Adrenal gland (tissue), 9 donors: ENCODE measurements at regions not wholly inside any gene's neighbourhood (a gene's known extent, or its start where the extent isn't known, plus 50 kb on each side); places are given as distances from the start of the nearest gene placed in this dataset.
A peak's percentile ranks its signal among the peaks of the same experiment; 100 is the strongest.

Experiments
- DNase-seq, 7 donors: peaks; one replicate each; pipeline ENCODE4 v3.0.0-alpha.2; 2019 to 2020
- H3K27ac ChIP-seq, 5 donors: fragments of 200-600 bp; sonication (generic) in 4 of 5; 1 replicate in 3 of 5; 2 replicates in 2 of 5; pipeline versions ENCODE4 v1.5.1 to v1.8.0; 2016 to 2020; ENCODE audit warnings: mild to moderate bottlenecking in 1 of 5
- H3K27me3 ChIP-seq: fragments of 200-600 bp; 2 replicates; pipeline ENCODE4 v1.8.0; 2021
- H3K36me3 ChIP-seq, 2 donors: fragments of 200-600 bp; replicated peaks in 1 of 2; 1 replicate in 1 of 2; 2 replicates in 1 of 2; pipeline versions ENCODE4 v1.5.1 to v1.8.0; 2018 to 2022
- H3K4me1 ChIP-seq, 2 donors: fragments of 200-600 bp; replicated peaks in 1 of 2; 1 replicate in 1 of 2; 2 replicates in 1 of 2; pipeline versions ENCODE4 v1.5.1 to v1.8.0; 2018 to 2021
- H3K4me3 ChIP-seq, 4 donors: fragments of 200-600 bp; sonication (generic) in 3 of 4; one replicate each; pipeline ENCODE4 v1.5.1; 2016 to 2018
- H3K9me3 ChIP-seq, 3 donors: fragments of 200-600 bp; sonication (generic) in 1 of 3; replicated peaks in 1 of 3; 1 replicate in 2 of 3; 2 replicates in 1 of 3; pipeline versions ENCODE4 v1.5.1 to v1.8.0; 2016 to 2021
- CTCF ChIP-seq, 6 experiments: fragments of 450-650 bp in 4 of 6; fragments of 200-600 bp in 2 of 6; sonication (generic) in 1 of 6; IDR thresholded peaks; 1 replicate in 5 of 6; 2 replicates in 1 of 6; pipeline versions ENCODE4 v1.5.1 to v1.8.0; 2016 to 2021; ENCODE audit warnings: antibody characterized with exemption in 6 of 6, mild to moderate bottlenecking in 2 of 6, moderate library complexity in 1 of 6
- POLR2A ChIP-seq, 2 donors: fragments of 450-650 bp; IDR thresholded peaks; one replicate each; pipeline ENCODE4 v1.6.1; 2017; ENCODE audit warnings: antibody characterized with exemption in 2 of 2, mild to moderate bottlenecking in 2 of 2, moderate library complexity in 1 of 2
- WGBS, 4 donors: extraction: QIAGEN DNeasy Blood & Tissue Kit in 2 of 4; methylation state at CpG; one replicate each; pipeline versions ENCODE4 v1.1.5 to v1.1.7; 2013 to 2017; 5-methylcytosine and 5-hydroxymethylcytosine counted together
- intact Hi-C, 2 donors: fragments of 100-400 bp; cut with DNase I; formaldehyde crosslinking; loops; one replicate each; pipeline versions ENCODE4 v1.14.1 to v1.15.0; 2022 to 2023
- donor health status: healthy with polysubstance abuse.
- donor health status: Bipolar disorder and iron deficiency.
- donor health status: DM: yes; HTN: yes; CAD: no.
- donor health status: DM: no; HTN: no; CAD: no.
- donor health status: DM: no; HTN: no; CAD: no.

GRCh38 chr7:69398986-69399385, 199.3 kb upstream of the AUTS2 start:
- intact Hi-C loops: no loop called here
- Histone ChIP-seq H3K36me3 (no peaks in the 10 kb centered on the region), H3K9me3 (no peaks in the 10 kb centered on the region), H3K4me3 (no peak overlapping the region), H3K27ac (no peak overlapping the region), H3K27me3 (no peaks in the 10 kb centered on the region), H3K4me1 (no peaks in the 10 kb centered on the region)
- 76 to 86% (median 85%) methylated on average over 4 of the region's 4 CpGs for WGBS, 4 donors
- DNase-seq: no peak
- TF ChIP-seq CTCF (IDR thresholded peaks at IDR 0.05) (no peak), POLR2A (IDR thresholded peaks at IDR 0.05) (no peak)

GRCh38 chr7:69399401-69399800, 198.9 kb upstream of the AUTS2 start:
- intact Hi-C loops: no loop called here
- no peak for TF ChIP-seq POLR2A (IDR thresholded peaks at IDR 0.05)
- no peak for TF ChIP-seq CTCF (IDR thresholded peaks at IDR 0.05)

GRCh38 chr7:69402696-69403095, 195.6 kb upstream of the AUTS2 start:
- TF ChIP-seq CTCF (IDR thresholded peaks at IDR 0.05) (no peak), POLR2A (IDR thresholded peaks at IDR 0.05) (no peak)
- intact Hi-C loops: no loop called here
- Histone ChIP-seq H3K4me3 (no peak overlapping the region), H3K36me3 (no peaks in the 10 kb centered on the region), H3K27ac (no peak overlapping the region), H3K27me3 (no peaks in the 10 kb centered on the region), H3K9me3 (no peaks in the 10 kb centered on the region), H3K4me1 (no peaks in the 10 kb centered on the region)
- 75 to 87% (median 77%) methylated on average over 2 of the region's 2 CpGs for WGBS, 4 donors
- DNase-seq: no peak

More at GRCh38 chr7:69399401-69399800, 198.9 kb upstream of the AUTS2 start:
- Histone ChIP-seq H3K27me3 (no peaks in the 10 kb centered on the region), H3K9me3 (no peaks in the 10 kb centered on the region), H3K36me3 (no peaks in the 10 kb centered on the region), H3K4me1 (no peaks in the 10 kb centered on the region), H3K27ac (no peak overlapping the region), H3K4me3 (no peak overlapping the region)
- peak in 5 of 7 donors; percentile 27 to 39 (median 30) for DNase-seq

GRCh38 chr7:69403169-69403568, 195.1 kb upstream of the AUTS2 start:
- peak in 3 of 7 donors; percentile 13 to 29 (median 26) for DNase-seq
- intact Hi-C loops: no loop called here
- TF ChIP-seq CTCF (IDR thresholded peaks at IDR 0.05) (peak in 5 of 6 experiments; percentile 28 to 42 (median 36)), POLR2A (IDR thresholded peaks at IDR 0.05) (no peak)

More at GRCh38 chr7:69403169-69403568, 195.1 kb upstream of the AUTS2 start:
- Histone ChIP-seq H3K36me3 (no peaks in the 10 kb centered on the region), H3K4me3 (no peak overlapping the region), H3K27ac (no peak overlapping the region), H3K9me3 (no peaks in the 10 kb centered on the region), H3K27me3 (no peaks in the 10 kb centered on the region), H3K4me1 (no peaks in the 10 kb centered on the region)
- 52 to 94% (median 58%) methylated on average over 1 to 2 of the region's 2 CpGs for WGBS, 4 donors
